Stimulated activated naive CD4-positive, alpha-beta T cell (primary cell): ENCODE measurements at regions not wholly inside any gene's neighbourhood (a gene's known extent, or its start where the extent isn't known, plus 50 kb on each side); places are given as distances from the start of the nearest gene placed in this dataset.
A peak's percentile ranks its signal among the peaks of the same experiment; 100 is the strongest.

Source experiments
- DNase-seq, 6 experiments: peaks; one replicate each; lab custom pipeline; 2025; lab: John Stamatoyannopoulos, UW

DNA sequence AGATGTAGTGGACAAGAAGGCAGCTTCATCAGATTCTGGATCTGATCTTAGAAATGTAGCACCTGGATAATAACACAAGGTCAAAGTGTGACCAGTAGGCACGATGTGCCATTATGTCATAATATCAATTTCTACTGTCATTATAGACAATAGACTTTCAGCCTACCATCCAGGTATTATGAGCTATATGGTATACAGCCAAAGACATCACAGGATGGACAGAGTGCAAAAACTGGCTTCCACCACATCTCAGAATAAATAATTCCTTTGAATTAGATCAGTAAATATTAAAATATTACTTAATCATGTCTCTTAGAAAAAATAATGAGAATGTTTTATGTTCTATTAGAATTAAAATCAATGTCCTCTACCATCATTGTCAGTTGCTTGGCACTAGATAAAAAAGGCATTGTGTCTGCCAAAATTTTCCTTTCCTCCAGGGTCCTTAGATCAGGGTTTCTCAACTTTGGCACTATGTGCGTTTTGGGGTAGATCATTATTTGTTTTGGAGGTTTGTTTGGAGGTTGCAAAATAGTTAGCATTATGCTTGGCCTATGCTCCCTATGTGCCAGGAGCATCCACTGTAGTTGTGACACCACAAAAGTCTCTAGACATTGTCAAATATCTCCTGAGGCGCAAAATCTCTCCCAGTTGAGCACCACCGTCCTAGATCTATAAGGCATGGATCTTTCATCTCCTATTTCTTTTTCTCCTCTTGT is 86.7 kb upstream of the NRIP1 start:
- no peak for DNase-seq

DNA sequence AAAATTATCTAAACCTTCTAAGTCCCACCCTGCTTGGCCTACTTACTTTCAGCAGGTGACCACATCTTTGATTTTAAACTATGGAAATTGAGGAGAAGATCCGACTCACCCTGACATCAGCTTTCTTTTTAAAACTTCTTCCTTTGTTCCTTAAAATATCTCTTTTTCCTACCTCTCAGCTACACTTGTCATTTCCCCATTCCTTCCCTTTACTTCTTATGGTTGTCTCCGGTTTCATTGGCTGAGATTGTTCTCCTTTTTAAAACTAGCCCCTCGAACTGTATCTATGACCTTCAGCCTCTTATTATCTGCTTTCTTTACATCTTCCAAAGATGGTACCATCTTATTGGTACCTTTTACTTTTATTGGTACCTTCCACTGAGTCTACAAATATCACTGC is 87.8 kb upstream of the NRIP1 start:
- no peak for DNase-seq

DNA sequence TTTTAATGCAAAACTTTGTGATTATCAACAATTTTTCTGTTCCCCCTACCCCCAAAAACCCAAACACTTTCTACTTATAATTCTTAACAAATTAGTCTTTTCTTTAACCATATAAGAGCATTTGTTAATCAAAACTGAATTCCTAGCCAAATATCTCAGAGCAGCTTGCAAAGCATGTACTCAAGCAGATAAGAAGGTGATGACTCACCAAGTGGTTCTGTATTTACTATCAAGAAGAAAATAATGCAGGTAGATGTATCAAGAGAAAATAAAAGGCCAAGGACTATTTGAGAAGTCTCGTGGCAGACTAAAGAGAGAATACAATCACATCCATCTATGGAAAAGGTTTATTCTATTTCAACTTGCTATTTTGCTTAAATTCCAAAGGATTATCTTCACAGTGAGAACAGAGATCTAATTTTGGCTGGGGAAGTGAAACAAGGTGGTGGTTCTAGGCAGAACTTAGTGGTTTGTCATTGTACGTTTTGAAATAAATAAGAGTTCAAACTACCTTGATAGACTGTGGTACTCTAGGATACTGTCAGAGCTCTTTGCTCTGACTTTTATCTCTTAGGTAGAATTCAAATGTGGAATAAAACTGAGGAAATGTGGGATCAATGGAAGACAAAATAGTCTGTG is 94.7 kb upstream of the NRIP1 start:
- no peak for DNase-seq

DNA sequence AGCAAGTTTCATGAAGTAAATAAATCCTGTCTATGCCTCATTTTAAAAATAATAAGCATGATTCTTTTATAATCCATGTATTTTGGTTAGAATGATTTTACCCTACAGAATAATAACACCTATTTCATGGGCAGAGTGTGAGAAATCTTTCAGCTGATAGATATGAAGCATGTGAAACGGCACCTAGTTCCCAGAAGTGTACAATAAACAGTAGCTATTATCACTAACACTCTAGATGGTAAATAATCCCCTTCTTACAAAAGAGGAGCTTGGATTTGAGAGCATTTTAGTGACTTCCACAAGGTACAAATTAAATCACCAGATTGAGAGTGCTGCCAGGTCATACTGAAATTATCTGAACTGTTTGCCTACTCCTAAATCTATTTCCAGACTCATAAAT is 95.3 kb upstream of the NRIP1 start:
- DNase-seq, result no peak

DNA sequence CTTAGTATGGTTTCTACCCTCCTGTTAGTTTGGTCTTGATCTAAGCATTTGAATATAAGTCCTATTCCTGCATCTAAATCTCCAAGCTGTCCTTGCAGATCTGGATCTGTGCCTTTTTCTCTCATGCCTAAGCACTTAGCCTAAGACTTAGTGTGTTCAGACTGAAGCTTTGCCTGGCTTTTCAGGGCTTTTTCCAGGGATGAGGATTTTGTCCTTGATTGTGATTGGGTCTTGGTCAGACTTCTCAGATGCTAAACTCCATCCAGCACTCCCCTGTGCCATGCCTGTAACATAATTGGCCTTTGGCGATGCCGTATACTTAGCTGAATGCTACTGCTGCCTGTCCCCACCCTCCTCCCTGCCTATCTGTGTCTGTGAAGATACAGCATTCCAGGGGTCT is 98.1 kb upstream of the NRIP1 start:
- DNase-seq, result no peak

DNA sequence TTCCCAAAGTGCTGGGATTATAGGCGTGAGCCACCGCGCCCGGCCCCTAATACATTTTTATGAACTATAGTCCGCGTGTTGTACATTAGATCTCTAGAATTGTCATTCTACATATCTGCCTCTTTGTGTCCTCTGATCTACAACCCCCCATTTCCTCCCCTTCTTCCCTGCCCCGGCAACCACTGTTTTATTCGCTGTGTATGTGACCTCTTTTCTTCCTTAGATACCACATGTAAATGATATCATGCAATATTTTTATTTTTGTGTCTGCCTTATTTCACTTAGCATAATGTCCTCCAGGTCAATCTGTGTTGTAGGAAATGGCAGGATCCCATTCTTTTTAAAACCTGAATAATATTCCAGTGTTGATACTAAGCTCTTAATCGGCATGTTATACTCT is 99.5 kb upstream of the NRIP1 start:
- DNase-seq, result no peak

DNA sequence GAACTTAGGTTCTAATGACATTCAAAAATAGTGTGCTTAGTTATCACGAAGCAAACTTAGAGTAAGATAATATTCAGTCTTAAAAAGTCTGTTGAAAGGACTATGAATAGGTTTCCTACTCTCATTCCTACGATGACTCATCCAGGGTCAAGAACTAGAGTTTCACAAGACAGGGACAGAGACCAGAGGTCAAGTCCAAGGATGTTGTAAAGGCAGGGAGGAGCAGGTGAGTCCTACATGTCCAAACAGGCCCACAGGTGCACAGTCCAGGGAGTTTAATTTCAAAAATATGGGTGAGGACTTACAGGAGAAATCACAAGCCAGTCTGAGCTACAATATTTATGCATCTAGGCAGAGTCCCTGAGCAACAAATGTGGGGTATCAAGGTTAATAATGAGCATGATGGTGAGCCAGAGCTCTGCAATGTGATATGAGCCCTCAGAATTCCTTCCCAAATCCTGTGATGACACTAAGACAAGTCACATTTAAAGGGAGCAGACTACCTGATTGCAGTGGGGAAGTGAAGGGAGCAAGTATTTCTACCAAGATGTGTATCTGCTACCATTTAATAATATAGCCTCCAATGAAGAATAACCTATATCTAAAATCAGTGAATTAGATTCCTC is 100.0 kb upstream of the NRIP1 start:
- no peak for DNase-seq

DNA sequence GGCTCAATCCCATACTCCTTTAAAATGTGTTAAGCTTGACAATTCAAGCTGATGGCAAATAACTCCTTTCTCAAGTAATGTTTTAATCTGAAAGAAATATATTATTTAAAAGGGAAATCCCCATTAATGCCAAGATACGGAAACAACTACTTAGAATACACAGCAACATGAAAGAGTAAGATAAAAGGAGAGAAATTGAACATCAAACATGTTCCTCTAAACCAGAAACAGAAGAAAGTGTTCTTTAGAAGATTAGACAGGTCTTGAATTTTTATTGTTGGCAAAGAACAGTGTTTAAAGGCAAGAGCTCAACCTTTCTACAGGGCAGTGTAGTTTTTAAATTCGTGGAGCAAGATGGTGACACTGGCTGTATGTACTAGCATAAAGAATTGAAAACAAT is 105.8 kb upstream of the NRIP1 start:
- peak in 3 of 6 experiments; percentile 7 to 31 (median 25) for DNase-seq

DNA sequence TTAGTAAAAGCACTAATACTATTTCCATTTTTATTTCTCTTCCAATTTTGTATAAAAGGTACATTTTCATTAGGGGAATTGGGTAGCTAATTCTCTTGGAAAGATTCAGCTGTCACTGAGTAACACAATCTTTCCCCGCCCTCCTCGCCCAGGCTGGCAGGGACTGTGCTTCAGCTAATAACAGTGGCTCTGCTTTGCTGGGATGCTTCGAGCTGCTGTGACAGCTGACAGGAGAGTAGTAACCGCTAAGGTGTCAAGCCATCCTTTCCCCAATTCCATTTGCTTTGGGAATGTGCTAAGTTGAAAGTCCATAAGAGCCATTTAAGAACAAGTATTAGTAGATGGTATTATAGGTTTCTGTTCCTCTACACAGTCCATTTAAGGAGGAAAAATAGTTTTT is 106.7 kb upstream of the NRIP1 start:
- DNase-seq, result no peak

DNA sequence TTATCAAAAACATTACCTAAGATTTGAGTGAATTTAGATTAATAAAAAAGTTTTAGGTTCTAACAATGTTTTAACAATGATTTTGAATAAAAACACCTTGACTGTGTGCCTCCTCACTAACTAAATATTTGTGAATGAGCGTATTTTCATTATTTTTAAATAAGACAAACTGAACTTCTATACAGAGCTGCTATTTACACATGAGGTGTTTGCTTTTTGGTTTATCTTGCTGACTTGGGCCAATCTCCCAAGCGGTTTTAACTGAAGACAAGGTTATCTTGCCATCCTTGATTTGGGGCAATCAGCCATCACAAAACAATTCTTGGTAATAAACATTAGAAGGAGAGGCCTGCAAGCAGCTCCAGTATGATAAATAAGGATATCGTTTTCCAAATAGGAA is 108.2 kb upstream of the NRIP1 start:
- DNase-seq, result no peak

DNA sequence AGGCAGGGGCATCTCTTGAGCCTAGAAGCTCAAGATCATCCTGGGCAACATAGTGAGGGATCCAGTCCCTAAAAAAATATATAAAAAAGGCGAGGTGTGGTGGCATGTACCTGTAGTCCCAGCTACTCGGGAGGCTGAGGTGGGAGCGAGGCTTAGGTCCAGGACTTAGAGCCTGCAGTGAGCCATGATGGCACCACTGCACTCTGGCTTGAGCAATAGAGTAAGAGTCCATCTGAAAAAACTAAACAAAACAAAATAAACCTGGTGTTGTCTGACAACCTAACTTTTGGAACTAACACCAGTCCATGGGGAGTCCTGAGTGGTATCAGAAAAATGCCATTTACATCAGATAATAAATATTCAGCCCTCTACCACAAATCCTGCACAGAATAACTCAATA is 110.1 kb upstream of the NRIP1 start:
- no peak for DNase-seq

DNA sequence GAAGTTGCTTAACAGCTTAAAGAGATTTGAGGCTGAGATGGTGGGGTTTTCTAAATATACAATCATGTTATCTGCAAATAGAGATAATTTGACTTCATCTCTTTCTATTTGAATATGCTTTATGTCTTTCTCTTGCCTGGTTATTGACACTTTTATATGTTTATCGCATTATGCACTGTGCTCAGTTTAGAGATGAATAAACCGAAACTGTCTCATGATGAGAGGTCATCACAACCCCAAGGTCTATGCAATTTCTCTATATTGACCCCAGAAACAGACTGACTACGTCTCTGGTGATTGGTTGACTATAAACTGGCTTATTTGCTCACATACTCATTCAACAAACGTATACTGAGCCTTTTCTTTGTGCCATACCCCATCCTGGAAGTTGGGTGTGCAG is 117.9 kb upstream of the NRIP1 start:
- no peak for DNase-seq

DNA sequence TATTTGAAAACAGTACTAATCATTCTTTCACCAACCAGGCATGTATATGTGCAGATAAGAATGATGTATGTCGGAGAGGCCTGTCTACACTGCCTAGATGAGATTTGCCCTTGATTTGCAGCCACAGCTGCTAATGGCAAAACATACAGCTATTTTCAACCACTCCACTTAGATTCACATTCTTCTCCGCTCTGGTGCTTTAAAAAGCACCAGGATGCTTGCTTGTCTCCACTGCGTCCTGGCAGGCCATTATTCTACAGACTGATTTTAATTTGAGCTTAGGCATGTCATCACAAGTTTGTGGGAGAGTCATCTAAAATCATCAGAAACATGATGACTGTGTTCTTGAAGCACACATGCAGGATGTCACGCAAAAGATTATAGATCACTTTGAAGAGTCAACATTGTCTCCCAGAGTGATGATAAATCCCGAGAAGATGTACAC is 119.0 kb upstream of the NRIP1 start:
- DNase-seq, result no peak

DNA sequence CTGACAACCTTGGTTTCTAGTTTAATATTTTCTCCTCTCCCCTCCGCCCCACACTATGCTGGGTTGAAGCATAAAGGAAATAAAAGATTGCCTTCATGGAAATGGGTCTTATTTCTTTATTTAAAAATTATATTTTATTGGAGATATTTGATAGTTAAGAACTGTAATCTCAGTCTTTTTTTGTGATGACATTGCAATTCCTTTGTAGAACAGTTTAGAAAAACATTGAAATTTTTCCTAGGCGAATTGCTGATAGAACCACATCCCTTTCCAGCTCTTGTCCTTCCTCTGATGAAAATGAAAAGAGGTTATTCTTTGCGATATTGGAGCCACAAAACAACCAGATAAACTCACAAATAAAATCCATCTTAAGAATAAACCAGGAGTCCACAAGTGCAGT is 125.6 kb upstream of the NRIP1 start:
- no peak for DNase-seq

DNA sequence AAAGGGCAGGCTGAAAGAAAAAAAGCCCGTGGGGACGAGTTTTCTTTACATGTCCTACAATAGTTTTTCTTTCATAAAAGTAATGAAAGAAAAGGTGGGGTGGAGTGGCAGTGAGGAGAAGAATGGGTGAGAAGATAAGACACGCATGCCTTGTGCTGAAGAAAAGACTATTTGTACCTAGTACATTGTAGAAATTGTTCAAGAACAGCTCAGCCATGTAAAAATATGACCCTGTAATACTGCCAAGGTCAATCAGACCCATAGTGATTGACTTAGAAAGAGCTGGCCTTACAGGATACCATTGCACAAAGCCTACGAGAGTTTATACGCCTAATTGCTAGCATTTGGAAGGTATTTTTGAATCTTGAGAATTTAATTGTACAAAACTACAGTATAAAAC is 126.0 kb upstream of the NRIP1 start:
- no peak for DNase-seq

DNA sequence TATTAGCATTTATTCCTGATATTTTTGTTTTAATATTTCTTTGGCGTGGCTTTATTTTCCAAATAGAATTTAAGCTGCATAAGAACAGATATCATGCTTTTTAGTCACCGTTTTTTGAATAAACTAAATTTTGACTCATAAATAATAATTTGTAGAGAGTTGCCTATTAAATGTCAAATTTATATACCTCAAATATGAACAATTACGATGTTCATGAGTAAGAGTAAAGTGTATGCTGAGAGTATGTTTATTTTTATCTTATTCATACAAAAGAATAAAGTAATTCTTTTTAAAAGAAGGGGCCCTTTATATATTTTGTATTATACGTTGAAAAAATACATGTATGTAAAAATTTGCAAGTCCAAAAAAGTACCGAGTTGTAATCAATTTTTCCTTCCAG is 126.5 kb upstream of the NRIP1 start:
- no peak for DNase-seq

DNA sequence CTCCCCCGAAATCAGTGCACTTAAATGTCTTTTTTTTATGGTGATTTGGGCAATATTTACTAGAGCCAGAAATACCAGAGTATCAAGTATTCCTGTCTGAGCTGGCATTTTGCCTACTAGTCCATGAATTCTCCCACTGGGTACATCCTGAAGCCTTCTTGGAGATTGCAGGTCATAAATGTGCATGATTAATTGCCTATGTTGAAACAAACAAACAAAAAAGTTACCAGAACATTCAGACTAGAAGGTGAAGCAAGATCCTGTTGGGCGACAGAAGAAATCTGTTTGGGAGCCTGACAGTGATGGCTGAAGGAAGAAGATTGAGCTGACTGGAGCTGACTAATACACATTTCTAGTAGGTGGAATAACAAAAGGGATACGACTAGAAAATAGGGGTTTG is 127.4 kb upstream of the NRIP1 start:
- DNase-seq, result no peak

DNA sequence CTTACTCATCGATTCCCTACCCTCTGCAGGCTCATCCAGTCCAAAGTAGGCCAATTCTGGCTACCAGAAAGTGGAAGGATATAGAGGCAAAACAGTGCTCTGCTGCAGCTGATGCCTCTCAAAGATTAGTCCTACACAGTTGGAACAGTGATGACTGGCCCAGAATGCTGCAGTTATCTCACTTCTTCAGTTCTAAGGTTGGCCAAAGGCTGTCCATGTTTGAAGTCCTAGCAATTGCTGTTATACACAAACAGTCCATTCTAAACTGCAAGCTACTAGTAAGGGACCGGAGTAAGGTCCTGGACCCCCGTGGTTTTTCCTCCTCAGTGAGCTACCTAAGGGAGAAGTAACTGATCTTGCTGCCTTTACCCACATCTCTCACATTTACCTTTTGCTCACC is 129.1 kb upstream of the NRIP1 start:
- no peak for DNase-seq

DNA sequence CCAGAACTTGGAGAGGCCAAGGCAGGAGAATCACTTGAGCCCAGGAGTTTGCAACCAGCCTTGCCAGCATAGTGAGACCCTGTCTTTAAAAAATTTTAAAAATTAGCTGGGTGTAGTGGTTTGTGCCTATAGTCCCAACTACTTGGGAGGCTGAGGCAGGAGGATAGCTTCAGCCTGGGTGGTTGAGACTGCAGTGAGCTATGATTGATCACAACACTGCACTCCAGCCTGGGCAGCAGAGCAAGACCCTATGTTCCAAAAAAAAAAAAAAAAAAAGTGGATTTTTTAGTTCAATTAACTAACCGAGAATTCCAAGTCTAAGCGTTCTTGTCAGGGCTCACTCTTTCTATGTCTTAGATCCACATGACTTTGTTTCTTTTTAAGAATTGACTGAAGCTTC is 130.3 kb upstream of the NRIP1 start:
- DNase-seq, result no peak

DNA sequence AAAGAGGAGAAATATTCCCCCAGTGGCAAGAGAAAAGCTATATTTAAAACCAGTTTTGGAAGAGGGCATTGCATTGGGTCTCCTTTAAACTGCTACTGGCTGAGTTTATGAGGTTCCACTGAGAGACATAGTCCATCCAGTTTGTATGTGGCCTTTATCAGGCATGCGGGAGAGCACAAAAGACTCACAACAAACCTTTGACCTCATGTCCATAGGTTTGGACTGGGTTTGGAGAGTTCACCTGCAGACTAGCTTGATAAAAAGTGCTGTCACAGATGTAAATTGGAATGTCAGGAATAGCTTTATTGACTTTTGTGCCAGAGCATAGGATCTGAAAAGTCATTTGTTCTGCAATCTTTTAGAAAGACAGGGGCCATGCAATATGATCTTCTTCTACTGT is 131.0 kb upstream of the NRIP1 start:
- DNase-seq, result no peak

DNA sequence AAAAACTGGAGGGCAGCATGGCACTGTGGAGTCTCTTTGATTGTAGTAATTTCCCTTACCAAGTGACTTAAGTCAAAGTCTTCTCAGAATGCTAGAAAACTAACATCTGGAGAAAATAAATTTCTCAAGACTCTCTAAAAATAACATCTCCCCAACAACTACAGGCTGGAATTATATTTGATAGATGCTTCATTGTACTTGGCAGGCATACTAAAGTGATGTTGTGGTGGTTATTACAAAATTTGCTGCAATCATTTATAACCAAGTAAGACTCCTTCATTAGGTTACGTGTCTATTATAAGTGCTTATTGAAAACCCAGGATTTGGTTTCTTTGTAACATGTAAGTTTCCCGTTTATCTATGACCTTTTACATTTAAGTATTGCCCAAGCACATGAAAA is 132.9 kb upstream of the NRIP1 start:
- DNase-seq, result no peak

DNA sequence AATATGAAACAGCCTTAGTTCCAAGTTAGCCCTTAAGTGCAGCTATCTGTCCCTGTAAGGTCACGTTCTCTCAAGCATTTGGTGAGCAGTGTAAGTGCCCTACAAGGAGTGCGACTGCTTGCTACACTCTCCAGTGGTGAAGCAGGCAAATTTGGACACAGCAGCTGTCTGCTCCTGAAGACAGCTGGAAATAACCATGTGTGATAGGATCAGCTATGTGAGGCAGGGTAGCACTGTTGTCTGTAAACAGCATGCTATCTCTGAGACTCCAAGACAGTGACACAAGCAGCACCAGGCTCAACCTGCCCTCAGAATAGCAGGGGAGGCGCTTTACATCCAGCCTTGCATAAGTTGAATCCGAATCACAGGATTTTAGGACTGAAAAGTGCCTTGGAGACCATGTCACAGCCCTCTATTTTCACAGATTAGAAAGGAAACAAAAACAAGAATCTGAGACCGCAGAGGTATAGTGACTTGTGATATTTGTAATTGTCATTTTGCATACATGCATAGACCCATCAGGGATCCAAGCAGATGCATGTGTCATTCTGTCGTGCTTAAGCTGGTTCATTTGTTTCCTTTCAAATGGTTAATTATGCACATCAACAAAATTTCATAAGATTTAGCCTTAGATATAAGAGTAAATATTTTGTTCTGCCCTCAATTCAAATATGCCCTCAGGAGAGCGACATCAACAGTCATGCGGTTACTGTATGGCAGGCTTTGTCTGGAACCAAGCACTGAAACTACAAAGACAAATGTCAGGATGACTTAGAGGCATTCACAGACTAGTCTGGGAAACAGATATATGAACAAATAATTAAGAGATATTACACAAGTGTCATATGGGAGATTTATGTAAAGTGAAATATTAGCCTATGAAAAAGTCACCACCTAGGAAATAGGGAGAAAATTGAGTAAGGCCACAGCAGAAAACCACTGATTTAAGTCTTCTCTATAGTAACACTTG is 134.9 kb upstream of the NRIP1 start:
- no peak for DNase-seq
